K562 (cell line): ENCODE measurements at regions not wholly inside any gene's neighbourhood (a gene's known extent, or its start where the extent isn't known, plus 50 kb on each side); places are given as distances from the start of the nearest gene placed in this dataset.

Experiments used
- CREB1 ChIP-seq, 2 experiments: sonication (generic) in 1 of 2; formaldehyde crosslinking in 1 of 2; IDR thresholded peaks; 2 replicates each; pipeline versions ENCODE4 v1.6.1 to v1.8.0; 2012 to 2022; ENCODE audit warnings: inconsistent platforms in 1 of 2, mild to moderate bottlenecking in 1 of 2, missing genetic modification reagents in 1 of 2, moderate library complexity in 1 of 2
- HDAC3 ChIP-seq: fragments of 450-650 bp; IDR thresholded peaks from 2 replicates; pipeline ENCODE4 v1.6.1; 2018; ENCODE audit warnings: borderline replicate concordance, mild to moderate bottlenecking, moderate library complexity; ENCODE audit not compliant: partially characterized antibody
- PBX2 ChIP-seq, 2 experiments: IDR thresholded peaks in 1 of 2; conservative IDR thresholded peaks in 1 of 2; 2 replicates each; pipeline ENCODE4 v1.6.1; 2016; ENCODE audit warnings: low read depth in 2 of 2, mild to moderate bottlenecking in 1 of 2, missing compliant biosample characterization in 1 of 2, missing genetic modification characterization in 1 of 2, moderate library complexity in 1 of 2
- RCOR1 ChIP-seq, 2 experiments: IDR thresholded peaks; 2 replicates each; pipeline ENCODE4 v1.6.1; 2012; ENCODE audit warnings: low read depth in 2 of 2, low read length in 2 of 2, borderline replicate concordance in 1 of 2, improper control_type of control experiment in 1 of 2
- ZFP30 ChIP-seq: fragments of 250-450 bp; sonication (Bioruptor Pico); IDR thresholded peaks from 2 replicates; pipeline ENCODE4 v1.8.0; 2022; ENCODE audit warnings: moderate library complexity, mild to moderate bottlenecking, inconsistent platforms, borderline replicate concordance
- TF ChIP-seq, protein P1 (sequence below): IDR thresholded peaks from 2 replicates; pipeline ENCODE4 v1.6.1; 2014; ENCODE audit warnings: antibody characterized with exemption

GRCh38 chr5:57382655-57383054, 100.0 kb downstream of the ACTBL2 start (continued):
- no peak for TF ChIP-seq PBX2 (CRISPR knock-in tag; IDR thresholded peaks at IDR 0.05; ENCODE audit: low read depth)
- no peak for TF ChIP-seq PBX2 (tag; conservative IDR thresholded peaks at IDR 0.05; ENCODE audit: low read depth)
- TF ChIP-seq RCOR1 (IDR thresholded peaks at IDR 0.05; ENCODE audit: borderline replicate concordance in 1 of 2, low read depth in 2 of 2, low read length in 2 of 2), result no peak
- no peak for TF ChIP-seq CREB1 (IDR thresholded peaks at IDR 0.05)
- no peak for TF ChIP-seq CREB1 (CRISPR knock-in tag; IDR thresholded peaks at IDR 0.05)
- no peak for TF ChIP-seq ZFP30 (CRISPR knock-in tag)
- TF ChIP-seq, protein P1, sequence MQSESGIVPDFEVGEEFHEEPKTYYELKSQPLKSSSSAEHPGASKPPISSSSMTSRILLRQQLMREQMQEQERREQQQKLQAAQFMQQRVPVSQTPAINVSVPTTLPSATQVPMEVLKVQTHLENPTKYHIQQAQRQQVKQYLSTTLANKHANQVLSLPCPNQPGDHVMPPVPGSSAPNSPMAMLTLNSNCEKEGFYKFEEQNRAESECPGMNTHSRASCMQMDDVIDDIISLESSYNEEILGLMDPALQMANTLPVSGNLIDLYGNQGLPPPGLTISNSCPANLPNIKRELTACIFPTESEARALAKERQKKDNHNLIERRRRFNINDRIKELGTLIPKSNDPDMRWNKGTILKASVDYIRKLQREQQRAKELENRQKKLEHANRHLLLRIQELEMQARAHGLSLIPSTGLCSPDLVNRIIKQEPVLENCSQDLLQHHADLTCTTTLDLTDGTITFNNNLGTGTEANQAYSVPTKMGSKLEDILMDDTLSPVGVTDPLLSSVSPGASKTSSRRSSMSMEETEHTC, result no peak
- TF ChIP-seq HDAC3, result no peak
